ENCODE measurements at regions not wholly inside any gene's neighbourhood (a gene's known extent, or its start where the extent isn't known, plus 50 kb on each side); places are given as distances from the start of the nearest gene placed in this dataset.

DNA sequence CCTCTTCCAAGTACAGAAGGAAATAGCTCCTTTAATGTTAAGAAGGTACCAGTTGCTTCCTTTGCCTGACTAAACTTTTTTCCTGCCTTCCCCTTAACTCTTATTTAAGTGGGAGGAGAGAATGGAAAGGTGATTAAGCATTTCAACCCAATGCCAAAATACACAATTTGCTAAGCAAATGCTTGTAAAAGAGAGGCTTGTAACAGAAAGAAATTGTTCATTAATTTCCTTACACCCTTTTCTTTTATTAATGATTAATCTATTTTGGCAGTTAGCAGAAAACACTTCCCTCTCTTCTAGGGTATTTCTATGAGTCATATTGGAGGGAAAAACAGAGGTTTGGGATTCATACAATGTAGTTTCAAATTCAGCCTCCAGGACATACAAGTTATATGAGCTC is 427.6 kb upstream of the FAT3 start:
- TF ChIP-seq, protein P1, sequence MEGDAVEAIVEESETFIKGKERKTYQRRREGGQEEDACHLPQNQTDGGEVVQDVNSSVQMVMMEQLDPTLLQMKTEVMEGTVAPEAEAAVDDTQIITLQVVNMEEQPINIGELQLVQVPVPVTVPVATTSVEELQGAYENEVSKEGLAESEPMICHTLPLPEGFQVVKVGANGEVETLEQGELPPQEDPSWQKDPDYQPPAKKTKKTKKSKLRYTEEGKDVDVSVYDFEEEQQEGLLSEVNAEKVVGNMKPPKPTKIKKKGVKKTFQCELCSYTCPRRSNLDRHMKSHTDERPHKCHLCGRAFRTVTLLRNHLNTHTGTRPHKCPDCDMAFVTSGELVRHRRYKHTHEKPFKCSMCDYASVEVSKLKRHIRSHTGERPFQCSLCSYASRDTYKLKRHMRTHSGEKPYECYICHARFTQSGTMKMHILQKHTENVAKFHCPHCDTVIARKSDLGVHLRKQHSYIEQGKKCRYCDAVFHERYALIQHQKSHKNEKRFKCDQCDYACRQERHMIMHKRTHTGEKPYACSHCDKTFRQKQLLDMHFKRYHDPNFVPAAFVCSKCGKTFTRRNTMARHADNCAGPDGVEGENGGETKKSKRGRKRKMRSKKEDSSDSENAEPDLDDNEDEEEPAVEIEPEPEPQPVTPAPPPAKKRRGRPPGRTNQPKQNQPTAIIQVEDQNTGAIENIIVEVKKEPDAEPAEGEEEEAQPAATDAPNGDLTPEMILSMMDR (IDR thresholded peaks at IDR 0.05 in 4 of 5, conservative IDR thresholded peaks at IDR 0.05 in 1 of 5) = no peak
- no peak for TF ChIP-seq POLR2A (IDR thresholded peaks at IDR 0.05)
